ENCODE measurements at regions not wholly inside any gene's neighbourhood (a gene's known extent, or its start where the extent isn't known, plus 50 kb on each side); places are given as distances from the start of the nearest gene placed in this dataset.

- Histone ChIP-seq H3K9ac (ENCODE audit: low read depth, low read length) (no peak overlapping the region), H3K27ac (ENCODE audit: low read depth, low read length) (no peak overlapping the region), H3K27me3 (ENCODE audit: control insufficient read depth, insufficient read depth, low read length) (no peaks in the 10 kb centered on the region), H3K4me1 (ENCODE audit: control insufficient read depth, insufficient read depth, low read length) (peaks cover 9% of the 10 kb centered on the region; the same call in 1 of the 2 replicates), H3K36me3 (ENCODE audit: control insufficient read depth, insufficient read depth, low read length) (no peaks in the 10 kb centered on the region), H3K9me3 (ENCODE audit: control insufficient read depth, insufficient read depth, low read length) (no peaks in the 10 kb centered on the region), H3K4me3 (ENCODE audit: low read depth, low read length) (no peak overlapping the region)
These were observed 471.9 kb downstream of the KCTD12 start for GRCh38 chr13:76414320-76414719.

- no peaks in the 10 kb centered on the region for H3K4me1 ChIP-seq (ENCODE audit: control insufficient read depth, insufficient read depth, low read length)
- no peaks in the 10 kb centered on the region for H3K36me3 ChIP-seq (ENCODE audit: control insufficient read depth, insufficient read depth, low read length)
- no peak overlapping the region for H3K4me3 ChIP-seq (ENCODE audit: low read depth, low read length)
- H3K27ac ChIP-seq (ENCODE audit: low read depth, low read length) = no peak overlapping the region
- no peak overlapping the region for H3K9ac ChIP-seq (ENCODE audit: low read depth, low read length)
- H3K27me3 ChIP-seq (ENCODE audit: control insufficient read depth, insufficient read depth, low read length) = no peaks in the 10 kb centered on the region
- H3K9me3 ChIP-seq (ENCODE audit: control insufficient read depth, insufficient read depth, low read length) = no peaks in the 10 kb centered on the region
These were observed 480.0 kb downstream of the KCTD12 start for GRCh38 chr13:76406243-76406642.

GRCh38 chr13:76398425-76398824, 487.8 kb downstream of the KCTD12 start:
- H3K27ac ChIP-seq (ENCODE audit: low read depth, low read length) = no peak overlapping the region
- H3K27me3 ChIP-seq (ENCODE audit: control insufficient read depth, insufficient read depth, low read length) = no peaks in the 10 kb centered on the region
- H3K9me3 ChIP-seq (ENCODE audit: control insufficient read depth, insufficient read depth, low read length) = no peaks in the 10 kb centered on the region

GRCh38 chr13:76397413-76397812, 488.8 kb downstream of the KCTD12 start:
- Histone ChIP-seq H3K4me3 (ENCODE audit: low read depth, low read length) (no peak overlapping the region), H3K9me3 (ENCODE audit: control insufficient read depth, insufficient read depth, low read length) (no peaks in the 10 kb centered on the region), H3K4me1 (ENCODE audit: control insufficient read depth, insufficient read depth, low read length) (no peaks in the 10 kb centered on the region), H3K27me3 (ENCODE audit: control insufficient read depth, insufficient read depth, low read length) (no peaks in the 10 kb centered on the region), H3K9ac (ENCODE audit: low read depth, low read length) (no peak overlapping the region), H3K36me3 (ENCODE audit: control insufficient read depth, insufficient read depth, low read length) (no peaks in the 10 kb centered on the region), H3K27ac (ENCODE audit: low read depth, low read length) (no peak overlapping the region)

More at GRCh38 chr13:76398425-76398824, 487.8 kb downstream of the KCTD12 start:
- Histone ChIP-seq H3K36me3 (ENCODE audit: control insufficient read depth, insufficient read depth, low read length) (no peaks in the 10 kb centered on the region), H3K4me3 (ENCODE audit: low read depth, low read length) (no peak overlapping the region), H3K4me1 (ENCODE audit: control insufficient read depth, insufficient read depth, low read length) (no peaks in the 10 kb centered on the region), H3K9ac (ENCODE audit: low read depth, low read length) (no peak overlapping the region)

- Histone ChIP-seq H3K27me3 (ENCODE audit: control insufficient read depth, insufficient read depth, low read length) (no peaks in the 10 kb centered on the region), H3K9ac (ENCODE audit: low read depth, low read length) (no peak overlapping the region), H3K9me3 (ENCODE audit: control insufficient read depth, insufficient read depth, low read length) (no peaks in the 10 kb centered on the region), H3K4me1 (ENCODE audit: control insufficient read depth, insufficient read depth, low read length) (0 out of 2 replicates have a peak, but pooled peaks cover 3% of the 10 kb centered on the region), H3K4me3 (ENCODE audit: low read depth, low read length) (no peak overlapping the region), H3K36me3 (ENCODE audit: control insufficient read depth, insufficient read depth, low read length) (no peaks in the 10 kb centered on the region), H3K27ac (ENCODE audit: low read depth, low read length) (no peak overlapping the region)
These were observed 496.9 kb downstream of the KCTD12 start for GRCh38 chr13:76389321-76389720.

- no peak overlapping the region for H3K9ac ChIP-seq (ENCODE audit: low read depth, low read length)
- no peak overlapping the region for H3K4me3 ChIP-seq (ENCODE audit: low read depth, low read length)
- no peak overlapping the region for H3K27ac ChIP-seq (ENCODE audit: low read depth, low read length)
- no peaks in the 10 kb centered on the region for H3K27me3 ChIP-seq (ENCODE audit: control insufficient read depth, insufficient read depth, low read length)
- H3K9me3 ChIP-seq (ENCODE audit: control insufficient read depth, insufficient read depth, low read length) = no peaks in the 10 kb centered on the region
- 0 out of 2 replicates have a peak, but pooled peaks cover 3% of the 10 kb centered on the region for H3K4me1 ChIP-seq (ENCODE audit: control insufficient read depth, insufficient read depth, low read length)
- H3K36me3 ChIP-seq (ENCODE audit: control insufficient read depth, insufficient read depth, low read length) = no peaks in the 10 kb centered on the region
These were observed 498.6 kb downstream of the KCTD12 start for GRCh38 chr13:76387566-76387965.

GRCh38 chr13:76386321-76386720, 499.9 kb downstream of the KCTD12 start:
- Histone ChIP-seq H3K9ac (ENCODE audit: low read depth, low read length) (no peak overlapping the region), H3K27me3 (ENCODE audit: control insufficient read depth, insufficient read depth, low read length) (no peaks in the 10 kb centered on the region), H3K4me1 (ENCODE audit: control insufficient read depth, insufficient read depth, low read length) (0 out of 2 replicates have a peak, but pooled peaks cover 3% of the 10 kb centered on the region), H3K36me3 (ENCODE audit: control insufficient read depth, insufficient read depth, low read length) (no peaks in the 10 kb centered on the region), H3K4me3 (ENCODE audit: low read depth, low read length) (no peak overlapping the region), H3K9me3 (ENCODE audit: control insufficient read depth, insufficient read depth, low read length) (no peaks in the 10 kb centered on the region), H3K27ac (ENCODE audit: low read depth, low read length) (no peak overlapping the region)

- Histone ChIP-seq H3K9ac (ENCODE audit: low read depth, low read length) (no peak overlapping the region), H3K4me3 (ENCODE audit: low read depth, low read length) (no peak overlapping the region), H3K4me1 (ENCODE audit: control insufficient read depth, insufficient read depth, low read length) (0 out of 2 replicates have a peak, but pooled peaks cover 3% of the 10 kb centered on the region), H3K27ac (ENCODE audit: low read depth, low read length) (no peak overlapping the region), H3K27me3 (ENCODE audit: control insufficient read depth, insufficient read depth, low read length) (no peaks in the 10 kb centered on the region), H3K36me3 (ENCODE audit: control insufficient read depth, insufficient read depth, low read length) (no peaks in the 10 kb centered on the region), H3K9me3 (ENCODE audit: control insufficient read depth, insufficient read depth, low read length) (no peaks in the 10 kb centered on the region)
These were observed 500.6 kb downstream of the KCTD12 start for GRCh38 chr13:76385586-76385985.

- H3K9ac ChIP-seq (ENCODE audit: low read depth, low read length) = no peak overlapping the region
- 0 out of 2 replicates have a peak, but pooled peaks cover 3% of the 10 kb centered on the region for H3K4me1 ChIP-seq (ENCODE audit: control insufficient read depth, insufficient read depth, low read length)
- H3K27me3 ChIP-seq (ENCODE audit: control insufficient read depth, insufficient read depth, low read length) = no peaks in the 10 kb centered on the region
- H3K9me3 ChIP-seq (ENCODE audit: control insufficient read depth, insufficient read depth, low read length) = no peaks in the 10 kb centered on the region
- no peak overlapping the region for H3K4me3 ChIP-seq (ENCODE audit: low read depth, low read length)
- H3K27ac ChIP-seq (ENCODE audit: low read depth, low read length) = no peak overlapping the region
- H3K36me3 ChIP-seq (ENCODE audit: control insufficient read depth, insufficient read depth, low read length) = no peaks in the 10 kb centered on the region
These were observed 502.3 kb downstream of the KCTD12 start for GRCh38 chr13:76383676-76384461.

GRCh38 chr13:76380446-76381065, 505.6 kb downstream of the KCTD12 start:
- H3K9me3 ChIP-seq (ENCODE audit: control insufficient read depth, insufficient read depth, low read length) = no peaks in the 10 kb centered on the region
- H3K4me3 ChIP-seq (ENCODE audit: low read depth, low read length) = no peak overlapping the region
- H3K4me1 ChIP-seq (ENCODE audit: control insufficient read depth, insufficient read depth, low read length) = peaks cover 4% of the 10 kb centered on the region; the same call in 1 of the 2 replicates
- H3K36me3 ChIP-seq (ENCODE audit: control insufficient read depth, insufficient read depth, low read length) = no peaks in the 10 kb centered on the region
- no peak overlapping the region for H3K27ac ChIP-seq (ENCODE audit: low read depth, low read length)
- no peak overlapping the region for H3K9ac ChIP-seq (ENCODE audit: low read depth, low read length)
- H3K27me3 ChIP-seq (ENCODE audit: control insufficient read depth, insufficient read depth, low read length) = no peaks in the 10 kb centered on the region
